Activated CD4-positive, alpha-beta T cell treated with anti-CD3 and anti-CD28 coated beads, Interleukin-2, Interleukin-6, amounts not matched to agents 100 ng/mL and 50 ng/mL, durations not matched to agents 16 hours and 8 hours (primary cell): ENCODE measurements at regions not wholly inside any gene's neighbourhood (a gene's known extent, or its start where the extent isn't known, plus 50 kb on each side); places are given as distances from the start of the nearest gene placed in this dataset.

ENCODE experiments used
- DNase-seq: peaks from one replicate; pipeline ENCODE4 v3.0.0-alpha.2; 2020

- DNase-seq, result no peak
Observed at GRCh38 chr10:131810036-131810804, 90.6 kb upstream of the PPP2R2D start.

GRCh38 chr10:131810805-131811629 lies 89.8 kb upstream of the PPP2R2D start:
- DNase-seq, result no peak

- no peak for DNase-seq
Observed at GRCh38 chr10:131811630-131812403, 89.0 kb upstream of the PPP2R2D start.

- no peak for DNase-seq
Observed at GRCh38 chr10:131812736-131813604, 87.8 kb upstream of the PPP2R2D start.

GRCh38 chr10:131814567-131815265 lies 86.1 kb upstream of the PPP2R2D start:
- DNase-seq, result no peak

GRCh38 chr10:131815266-131816156 lies 85.3 kb upstream of the PPP2R2D start:
- no peak for DNase-seq

GRCh38 chr10:131816157-131816775 lies 84.5 kb upstream of the PPP2R2D start:
- DNase-seq, result no peak

- DNase-seq, result no peak
Observed at GRCh38 chr10:131816941-131817700, 83.7 kb upstream of the PPP2R2D start.

GRCh38 chr10:131817866-131818509 lies 82.8 kb upstream of the PPP2R2D start:
- no peak for DNase-seq

GRCh38 chr10:131818510-131819234 lies 82.1 kb upstream of the PPP2R2D start:
- DNase-seq, result no peak

GRCh38 chr10:131819241-131820072 lies 81.4 kb upstream of the PPP2R2D start:
- no peak for DNase-seq

GRCh38 chr10:131820626-131821025 lies 80.2 kb upstream of the PPP2R2D start:
- no peak for DNase-seq

GRCh38 chr10:131821378-131822012 lies 79.3 kb upstream of the PPP2R2D start:
- no peak for DNase-seq

- DNase-seq, result no peak
Observed at GRCh38 chr10:131822013-131822691, 78.7 kb upstream of the PPP2R2D start.

- no peak for DNase-seq
Observed at GRCh38 chr10:131822692-131823245, 78.0 kb upstream of the PPP2R2D start.
